HG02588 (cell line): ENCODE measurements at regions not wholly inside any gene's neighbourhood (a gene's known extent, or its start where the extent isn't known, plus 50 kb on each side); places are given as distances from the start of the nearest gene placed in this dataset.
"Not testable (repeated sequence)": the region's sequence is repeated elsewhere in the genome, so short reads cannot be mapped to it uniquely, and the experiment has no call there.

ENCODE experiments used
- ATAC-seq: cut with Tn5 transposase; IDR thresholded peaks from one replicate; pipeline ENCODE4 v1.9.1; 2021; ENCODE audit warnings: mild to moderate bottlenecking, moderate library complexity; ENCODE audit not compliant: unreplicated experiment

DNA sequence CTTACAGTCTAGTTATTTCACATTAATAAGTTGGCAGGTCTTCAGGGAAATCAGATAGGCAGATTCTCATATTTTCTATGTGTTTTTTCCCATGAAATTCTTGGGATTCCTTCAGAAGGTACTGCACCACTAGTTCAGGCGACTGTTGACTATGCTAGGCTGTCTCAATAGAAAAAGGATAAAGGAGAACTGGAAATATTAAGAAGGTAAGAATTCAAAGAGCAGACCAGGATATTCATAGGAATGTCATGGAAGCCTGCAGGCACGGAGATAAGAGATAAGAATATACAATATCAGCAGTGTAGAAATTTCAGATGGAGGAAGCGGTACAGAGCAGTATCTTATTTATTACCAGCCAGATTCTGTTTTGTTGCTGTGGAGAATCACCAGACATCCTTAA, 432.1 kb upstream of the MDFIC2 start:
- no peak for ATAC-seq

GRCh38 chr3:70743754-70744153, 431.3 kb upstream of the MDFIC2 start:
- no peak for ATAC-seq

DNA sequence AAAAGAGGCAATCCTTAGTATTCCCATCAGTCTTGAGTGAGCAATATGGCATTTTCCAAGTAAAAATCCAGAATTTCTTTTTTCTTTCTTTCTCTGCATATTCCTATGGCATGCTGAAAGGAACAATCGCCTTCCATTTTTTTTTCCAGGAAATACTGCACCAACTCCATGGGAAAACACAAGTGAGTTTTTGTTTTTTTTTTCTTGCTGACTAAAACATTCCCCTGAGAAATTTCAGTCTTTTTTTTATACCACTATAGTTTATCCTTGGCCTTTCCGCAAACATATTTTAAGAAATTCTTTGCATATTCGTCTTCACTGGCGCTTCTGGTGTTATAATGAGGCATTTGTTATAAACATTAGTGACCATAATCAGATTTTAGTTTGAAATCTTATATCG, 429.6 kb upstream of the MDFIC2 start:
- no peak for ATAC-seq

DNA sequence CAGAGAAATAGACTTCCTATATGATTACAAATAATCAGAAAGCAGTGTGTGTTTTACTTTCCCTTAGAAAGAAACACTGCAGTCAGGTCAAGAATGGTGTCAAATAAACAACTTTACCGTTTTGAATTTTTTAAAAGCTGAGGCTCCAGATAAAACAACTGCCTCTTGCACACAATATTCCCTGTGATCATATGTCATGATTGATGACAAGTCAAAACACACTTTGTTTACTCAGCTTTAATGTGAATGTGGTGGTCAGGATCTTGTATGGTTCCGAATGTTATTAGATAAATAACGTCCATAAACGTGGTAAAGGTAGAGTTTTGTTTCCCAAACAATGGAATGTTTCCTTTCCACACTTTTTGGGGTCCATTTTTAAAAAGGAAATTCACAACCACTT, 428.4 kb upstream of the MDFIC2 start:
- ATAC-seq: no peak

DNA sequence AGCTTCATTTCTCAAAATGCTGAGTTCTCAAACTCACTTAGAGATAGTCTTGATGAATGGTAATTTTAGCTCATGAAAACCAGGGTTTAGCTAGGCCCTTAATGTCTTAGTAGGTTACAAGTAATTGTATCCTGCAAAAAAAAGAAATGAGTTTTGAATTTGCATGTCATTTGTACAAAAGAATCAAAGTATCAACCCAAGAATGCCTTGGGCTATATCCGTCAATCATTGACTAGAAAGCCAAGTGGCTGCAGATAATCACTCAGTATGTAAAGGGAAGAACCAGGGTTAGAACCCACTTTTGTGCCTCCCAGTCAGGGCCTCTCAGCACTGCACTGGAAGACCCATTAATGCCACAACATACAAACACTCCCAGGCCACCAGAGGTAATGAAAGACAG, 427.6 kb upstream of the MDFIC2 start:
- no peak for ATAC-seq

DNA sequence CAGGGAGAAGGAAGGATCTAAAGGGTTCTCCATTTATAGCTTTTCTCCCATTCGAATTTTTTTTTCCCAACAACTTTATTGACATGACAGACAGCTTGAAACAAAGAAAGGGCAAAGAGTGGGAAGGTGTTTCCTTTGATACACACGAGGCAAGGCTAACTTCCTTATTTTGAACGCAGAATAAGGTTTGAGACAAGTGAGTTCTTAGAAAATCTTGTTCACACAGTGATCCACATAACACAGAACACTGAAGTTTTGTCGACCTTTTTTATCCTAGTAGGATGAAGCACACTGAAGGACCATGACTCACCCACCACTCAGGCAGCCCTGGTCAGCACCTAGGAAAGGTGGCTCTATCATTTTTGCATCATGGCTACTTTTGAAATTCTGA, 425.8 kb upstream of the MDFIC2 start:
- ATAC-seq: no peak

DNA sequence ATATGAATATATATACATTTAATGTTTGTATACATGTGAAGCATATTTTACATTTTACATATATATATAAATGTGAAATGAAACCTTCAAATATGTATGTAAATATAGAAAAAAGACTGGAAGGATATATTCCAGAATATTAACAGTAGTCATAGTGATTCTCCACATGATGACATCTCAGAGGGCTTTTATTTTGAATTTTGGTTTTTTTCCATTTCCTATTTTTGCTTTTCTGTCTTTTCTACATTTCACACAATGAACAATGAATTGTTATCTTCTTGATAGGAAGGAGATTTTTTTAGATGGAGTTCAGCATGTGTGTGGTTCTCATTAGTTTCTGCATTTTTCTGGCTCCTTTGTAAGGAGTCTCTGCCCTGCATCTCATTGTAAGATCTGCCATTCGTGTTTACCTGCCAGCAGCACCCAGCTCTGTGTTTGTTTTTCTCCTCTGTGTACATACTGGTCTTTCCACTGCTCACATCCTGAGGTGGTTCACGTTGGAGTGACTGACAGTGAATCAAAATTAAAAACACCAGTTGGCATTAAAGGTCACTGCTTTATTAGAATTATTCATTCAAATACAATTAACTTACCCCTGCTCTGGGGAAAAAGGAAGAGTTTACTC, 425.3 kb upstream of the MDFIC2 start:
- no peak for ATAC-seq

- ATAC-seq: no peak
Observed at GRCh38 chr3:70736009-70736408, 423.6 kb upstream of the MDFIC2 start.

GRCh38 chr3:70734756-70735155, 422.3 kb upstream of the MDFIC2 start:
- ATAC-seq: no peak

GRCh38 chr3:70731046-70731445, 418.6 kb upstream of the MDFIC2 start:
- no peak for ATAC-seq

DNA sequence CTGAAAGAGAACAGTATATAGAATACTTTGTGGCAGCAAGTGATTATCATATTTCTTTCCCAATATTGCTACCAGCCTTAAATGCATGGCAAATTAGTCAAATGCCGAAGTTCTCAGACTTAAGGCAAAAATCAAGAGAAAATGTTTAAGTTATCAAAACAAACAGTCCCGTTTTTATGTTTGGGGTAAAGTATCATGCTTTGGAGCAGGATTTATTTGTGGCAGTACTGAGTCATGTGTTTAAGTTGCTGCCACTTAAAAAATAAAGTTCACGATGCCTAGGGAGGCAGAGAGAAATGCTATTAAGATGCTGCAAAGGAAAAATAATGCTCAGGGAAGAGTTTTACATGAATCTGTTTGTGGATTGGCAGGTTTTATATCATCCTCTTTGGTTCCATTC, 417.4 kb upstream of the MDFIC2 start:
- ATAC-seq: no peak

DNA sequence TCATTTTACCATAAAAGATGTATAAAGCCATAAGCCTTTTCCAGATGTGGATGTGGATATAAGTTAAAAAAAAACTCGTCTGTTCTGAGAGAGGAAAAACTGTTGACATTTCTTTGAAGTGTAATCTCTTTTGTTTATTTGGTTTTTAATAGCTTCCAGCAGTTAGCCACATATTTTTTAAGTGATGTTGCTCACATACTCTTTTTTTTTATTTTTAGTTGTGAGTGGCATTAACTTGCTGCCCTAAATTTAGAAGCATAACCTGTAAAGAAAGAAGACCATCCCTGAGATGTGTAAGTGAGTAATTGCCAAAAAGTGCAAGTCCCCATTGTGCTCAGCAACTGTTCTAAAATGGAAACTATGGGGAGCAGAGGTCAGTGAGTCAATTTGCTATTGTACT, 415.9 kb upstream of the MDFIC2 start:
- ATAC-seq: no peak

DNA sequence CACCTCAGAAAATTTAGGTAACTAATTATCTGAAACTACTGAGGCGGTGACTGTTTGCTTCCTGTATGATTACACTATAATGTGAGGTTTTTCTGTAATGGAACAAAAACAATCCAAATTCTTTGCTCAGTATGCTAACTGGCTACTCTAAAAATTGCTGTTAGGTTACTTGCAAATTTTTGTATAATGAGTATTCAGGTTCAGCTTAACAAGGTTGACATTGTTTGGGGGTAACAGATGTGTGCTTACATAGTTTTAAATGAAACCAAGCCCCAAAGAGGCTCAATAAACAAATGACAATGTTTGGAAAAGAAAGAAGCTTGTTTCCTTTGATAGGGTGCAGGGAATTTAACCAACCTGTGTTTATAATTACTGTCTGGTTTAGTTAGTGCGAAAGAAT, 414.5 kb upstream of the MDFIC2 start:
- ATAC-seq: no peak

- ATAC-seq: no peak
Observed at GRCh38 chr3:70726096-70726938, 413.9 kb upstream of the MDFIC2 start.

DNA sequence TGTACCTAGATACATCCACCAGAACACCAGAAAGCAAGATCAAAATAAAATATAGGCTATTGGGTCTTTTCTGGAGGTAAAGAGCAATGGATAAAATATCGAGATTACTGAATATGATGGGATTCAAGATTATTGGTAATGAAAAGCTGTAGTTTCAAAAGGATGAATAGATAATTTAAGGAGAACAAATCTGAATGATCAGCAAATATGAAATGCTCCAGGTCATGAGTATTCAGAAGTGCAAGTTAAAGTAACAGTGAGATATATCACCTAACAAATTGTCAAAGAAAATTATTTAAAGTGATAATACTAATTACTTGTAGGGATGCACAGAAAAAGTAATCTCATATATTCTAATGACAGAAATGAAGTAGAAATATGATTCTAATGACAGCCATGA, 409.6 kb upstream of the MDFIC2 start:
- no peak for ATAC-seq

DNA sequence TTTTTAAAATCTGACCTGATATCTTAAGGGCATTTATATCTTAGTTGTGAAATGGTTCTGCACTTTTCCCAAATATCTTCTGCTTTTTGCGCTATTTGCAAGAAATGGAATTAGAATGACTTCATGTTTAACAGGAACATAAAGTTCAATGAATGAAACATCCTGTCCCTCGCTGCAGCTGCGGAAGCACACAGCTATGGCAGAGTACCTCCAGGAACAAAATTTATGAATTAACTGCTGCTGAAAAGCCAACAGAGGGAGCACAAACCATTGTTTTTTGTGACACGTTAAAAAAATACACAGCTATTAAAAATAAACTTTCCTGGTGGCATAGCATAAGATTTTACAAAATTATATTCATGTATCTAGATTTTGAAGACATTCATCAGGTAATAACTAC, 404.4 kb upstream of the MDFIC2 start:
- no peak for ATAC-seq

DNA sequence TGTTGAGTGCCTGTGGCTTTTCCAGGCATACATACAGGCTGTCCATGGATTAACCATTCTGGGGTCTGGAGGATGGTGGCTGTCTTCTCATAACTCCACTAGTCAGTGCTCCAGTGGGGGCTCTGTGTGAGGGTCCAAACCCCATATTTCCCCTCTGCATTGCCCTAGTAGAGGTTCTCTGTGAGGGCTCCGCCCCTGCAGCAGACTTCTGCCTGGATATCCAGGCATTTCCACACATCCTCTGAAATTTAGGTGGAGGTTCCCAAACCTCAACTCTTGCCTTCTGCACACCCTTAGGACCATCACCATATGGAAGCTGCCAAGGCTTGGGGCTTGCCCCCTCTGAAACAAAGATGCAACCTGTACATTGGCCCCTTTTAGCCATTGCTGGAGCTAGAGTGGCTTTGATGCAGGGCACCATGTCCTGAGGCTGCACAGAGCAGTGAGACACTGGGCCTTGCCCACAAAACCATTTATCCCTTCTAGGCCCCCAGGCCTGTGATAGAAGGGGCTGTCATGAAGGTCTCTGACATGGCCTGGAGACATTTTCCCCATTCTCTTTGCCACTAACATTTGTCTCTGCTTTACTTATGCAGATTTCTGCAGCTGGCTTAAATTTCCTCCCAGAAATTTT, 400.1 kb upstream of the MDFIC2 start:
- no peak for ATAC-seq

DNA sequence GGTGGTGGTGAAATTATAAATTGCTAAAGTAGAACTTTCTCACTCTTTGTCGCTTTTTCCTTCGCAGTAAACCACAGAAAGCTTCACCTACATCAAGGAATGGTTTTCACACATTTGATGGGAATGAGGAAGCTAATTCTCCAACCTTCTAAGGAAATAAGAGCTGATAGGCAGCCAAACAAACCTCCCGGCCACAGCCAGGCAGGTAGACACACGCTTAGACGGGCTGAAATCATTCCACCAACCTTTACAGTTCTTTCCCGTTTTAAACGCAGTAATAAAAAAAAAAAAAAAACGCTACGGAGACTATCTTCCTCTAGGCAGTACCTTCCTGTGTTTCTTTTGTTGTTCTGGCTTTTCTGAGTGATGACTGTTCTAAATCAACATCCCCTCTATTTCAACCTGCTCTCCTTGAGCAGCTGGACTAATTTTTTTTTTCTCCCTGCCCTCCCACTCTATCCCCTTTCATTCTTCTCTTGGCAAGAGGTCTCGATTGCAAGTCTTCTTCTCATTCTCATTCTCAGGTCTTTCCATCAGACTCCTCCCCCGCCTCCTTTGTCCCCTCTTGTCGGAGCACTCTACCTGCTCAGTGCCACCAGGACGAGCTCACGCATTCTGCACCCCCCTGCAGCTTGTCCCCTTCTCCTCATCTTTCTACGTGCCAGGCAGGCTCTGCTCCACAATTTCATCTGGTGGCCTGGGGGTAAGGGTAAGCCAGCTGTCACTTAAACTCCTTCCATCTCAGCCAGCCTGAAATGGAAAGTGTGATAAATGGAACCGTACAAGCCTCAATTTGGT, 391.1 kb upstream of the MDFIC2 start:
- ATAC-seq: no peak

- ATAC-seq: no peak
Observed at GRCh38 chr3:70702132-70702531, 389.7 kb upstream of the MDFIC2 start.

- no peak for ATAC-seq
Observed at GRCh38 chr3:70684701-70685100, 372.3 kb upstream of the MDFIC2 start.

DNA sequence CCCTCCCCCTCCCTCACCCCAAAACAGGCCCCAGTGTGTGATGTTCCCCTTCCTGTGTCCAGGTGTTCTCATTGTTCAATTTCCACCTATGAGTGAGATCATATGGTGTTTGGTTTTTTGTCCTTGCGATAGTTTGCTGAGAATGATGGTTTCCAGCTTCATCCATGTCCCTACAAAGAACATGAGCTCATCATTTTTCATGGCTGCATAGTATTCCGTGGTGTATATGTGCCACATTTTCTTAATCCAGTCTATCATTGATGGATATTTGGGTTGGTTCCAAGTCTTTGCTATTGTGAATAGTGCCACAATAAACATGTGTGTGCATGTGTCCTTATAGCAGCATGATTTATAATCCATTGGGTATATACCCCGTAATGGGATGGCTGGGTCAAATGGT, 363.4 kb upstream of the MDFIC2 start:
- not testable (repeated sequence) for ATAC-seq
